A673 (cell line): ENCODE measurements at regions not wholly inside any gene's neighbourhood (a gene's known extent, or its start where the extent isn't known, plus 50 kb on each side); places are given as distances from the start of the nearest gene placed in this dataset.

Source experiments
- BruUV-seq: library from RNA; stranded (reverse); fragments of 400-500 nt; replicated peaks from 2 replicates; lab custom pipeline; 2021; lab: Mats Ljungman, UMichigan
- CTCF ChIA-PET: fragments of 300-600 bp; sonication (Branson Sonifier 250); formaldehyde crosslinking; loops from one replicate; lab custom pipeline; 2022; ENCODE audit warnings: antibody characterized with exemption; lab: Charles Lee
- POLR2A ChIA-PET: fragments of 300-600 bp; sonication (Branson Sonifier 250); formaldehyde crosslinking; loops from one replicate; lab custom pipeline; 2022; ENCODE audit warnings: antibody characterized with exemption; ENCODE audit not compliant: low non-redundant PET; lab: Charles Lee
- DNase-seq: peaks from one replicate; pipeline ENCODE4 v3.0.0-alpha.2; 2015; ENCODE audit warnings: low spot score
- H3K27ac ChIP-seq: fragments of 200-600 bp; sonication (generic); 2 replicates; pipeline ENCODE4 v1.5.1; 2016; ENCODE audit warnings: mixed run types, low read depth, mild to moderate bottlenecking, mixed read lengths, antibody characterized with exemption, low read length; ENCODE audit not compliant: poor library complexity, severe bottlenecking
- H3K27me3 ChIP-seq: fragments of 200-600 bp; sonication (generic); replicated peaks from 2 replicates; pipeline ENCODE4 v1.6.1; 2017; ENCODE audit warnings: mixed run types, low read depth, mild to moderate bottlenecking, mixed read lengths, antibody characterized with exemption, low read length; ENCODE audit not compliant: insufficient read depth, poor library complexity
- H3K36me3 ChIP-seq: fragments of 200-600 bp; sonication (generic); 2 replicates; pipeline ENCODE4 v1.6.1; 2016; ENCODE audit warnings: mixed run types, mild to moderate bottlenecking, mixed read lengths, antibody characterized with exemption, low read length; ENCODE audit not compliant: insufficient read depth, poor library complexity, severe bottlenecking
- H3K4me1 ChIP-seq: fragments of 200-600 bp; sonication (generic); 2 replicates; pipeline ENCODE4 v1.6.1; 2017; ENCODE audit warnings: mixed run types, mild to moderate bottlenecking, mixed read lengths, antibody characterized with exemption, low read length; ENCODE audit not compliant: insufficient read depth, poor library complexity, severe bottlenecking
- H3K4me3 ChIP-seq: fragments of 200-600 bp; sonication (generic); 2 replicates; pipeline ENCODE4 v1.5.1; 2016; ENCODE audit warnings: low read depth, mixed run types, mild to moderate bottlenecking, mixed read lengths, low read length; ENCODE audit not compliant: poor library complexity, severe bottlenecking
- H3K9me3 ChIP-seq: fragments of 200-600 bp; sonication (generic); 2 replicates; pipeline ENCODE4 v1.6.1; 2016; ENCODE audit warnings: mixed run types, low read depth, mild to moderate bottlenecking, mixed read lengths, antibody characterized with exemption, low read length; ENCODE audit not compliant: poor library complexity, severe bottlenecking
- EZH2 ChIP-seq: fragments of 200-600 bp; sonication (generic); IDR thresholded peaks from 2 replicates; pipeline ENCODE4 v1.6.1; 2017; ENCODE audit warnings: borderline replicate concordance, low read depth, mild to moderate bottlenecking, mixed read lengths, antibody characterized with exemption, low read length; ENCODE audit not compliant: poor library complexity, severe bottlenecking
- intact Hi-C: fragments of 100-400 bp; cut with micrococcal nuclease; formaldehyde crosslinking; loops from one replicate; pipeline ENCODE4 v1.10.0; 2022; ENCODE audit not compliant: unreplicated experiment
- TF ChIP-seq, protein P1 (sequence below): fragments of 300-800, 200-600 bp; sonication (generic); conservative IDR thresholded peaks from 2 replicates; pipeline ENCODE4 v1.5.1; 2017; ENCODE audit warnings: low read depth, mild to moderate bottlenecking, antibody characterized with exemption, low read length, moderate library complexity, mixed read lengths

DNA sequence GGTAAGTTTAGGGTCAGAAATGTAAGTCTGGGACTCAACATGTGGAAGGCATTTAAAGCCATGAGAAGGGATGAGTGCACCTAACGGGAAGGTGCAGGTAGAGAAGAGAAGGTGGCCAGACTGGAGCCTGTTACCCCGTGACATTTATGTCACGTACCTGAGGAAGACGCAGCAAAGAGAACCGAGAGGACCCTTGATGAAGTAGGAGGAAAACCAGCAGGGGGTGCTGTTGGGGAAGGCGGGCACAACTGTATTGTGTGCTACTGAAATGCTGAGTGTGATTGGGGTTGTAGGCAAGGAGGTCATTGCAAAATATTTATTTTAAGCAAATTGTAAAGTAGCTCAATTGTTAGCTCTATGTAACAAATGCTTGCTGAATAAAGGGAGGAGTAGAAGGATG, 338.2 kb upstream of the PRKCQ start:
- DNase-seq = peak; percentile 50

DNA sequence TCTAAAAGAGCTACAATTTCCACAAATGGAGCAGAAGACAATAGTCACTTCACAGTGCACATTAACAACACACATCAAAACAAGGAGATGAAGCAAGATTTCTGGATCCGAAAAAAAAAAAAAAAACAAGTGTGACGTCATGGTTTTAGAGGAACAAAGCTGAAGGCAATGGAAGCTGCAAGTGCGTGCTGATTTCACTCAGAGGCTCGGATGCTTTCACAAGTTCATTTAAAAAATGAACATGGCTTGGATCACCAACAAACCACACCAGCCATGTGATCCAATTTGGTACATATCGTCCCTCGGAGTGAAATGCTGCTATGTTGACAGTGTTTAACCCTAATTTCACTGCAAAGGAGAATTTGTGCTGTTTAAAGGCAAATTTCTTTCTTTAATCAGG, 337.0 kb upstream of the PRKCQ start:
- Histone ChIP-seq H3K27ac (no peak overlapping the region), H3K9me3 (no peaks in the 10 kb centered on the region), H3K27me3 (no peaks in the 10 kb centered on the region), H3K4me3 (no peak overlapping the region), H3K4me1 (peaks cover 11% of the 10 kb centered on the region), H3K36me3 (no peaks in the 10 kb centered on the region)
- BruUV-seq = no TSS peak
- POLR2A ChIA-PET = no interaction called here
- TF ChIP-seq, protein P1, sequence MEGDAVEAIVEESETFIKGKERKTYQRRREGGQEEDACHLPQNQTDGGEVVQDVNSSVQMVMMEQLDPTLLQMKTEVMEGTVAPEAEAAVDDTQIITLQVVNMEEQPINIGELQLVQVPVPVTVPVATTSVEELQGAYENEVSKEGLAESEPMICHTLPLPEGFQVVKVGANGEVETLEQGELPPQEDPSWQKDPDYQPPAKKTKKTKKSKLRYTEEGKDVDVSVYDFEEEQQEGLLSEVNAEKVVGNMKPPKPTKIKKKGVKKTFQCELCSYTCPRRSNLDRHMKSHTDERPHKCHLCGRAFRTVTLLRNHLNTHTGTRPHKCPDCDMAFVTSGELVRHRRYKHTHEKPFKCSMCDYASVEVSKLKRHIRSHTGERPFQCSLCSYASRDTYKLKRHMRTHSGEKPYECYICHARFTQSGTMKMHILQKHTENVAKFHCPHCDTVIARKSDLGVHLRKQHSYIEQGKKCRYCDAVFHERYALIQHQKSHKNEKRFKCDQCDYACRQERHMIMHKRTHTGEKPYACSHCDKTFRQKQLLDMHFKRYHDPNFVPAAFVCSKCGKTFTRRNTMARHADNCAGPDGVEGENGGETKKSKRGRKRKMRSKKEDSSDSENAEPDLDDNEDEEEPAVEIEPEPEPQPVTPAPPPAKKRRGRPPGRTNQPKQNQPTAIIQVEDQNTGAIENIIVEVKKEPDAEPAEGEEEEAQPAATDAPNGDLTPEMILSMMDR = no peak
- no peak for TF ChIP-seq EZH2
- no peak for DNase-seq
- CTCF ChIA-PET = no interaction called here
- intact Hi-C loops = loop anchor here (5.0 to 10.0 kb wide), 3 partner anchors 132 to 240 kb away; no protein-coding TSS in a partner anchor

More for the DNA sequence above, 338.2 kb upstream of the PRKCQ start:
- no peak overlapping the region for H3K4me3 ChIP-seq
- no TSS peak for BruUV-seq
- intact Hi-C loops = loop anchor here (5.0 to 10.0 kb wide), 3 partner anchors 134 to 241 kb away; no protein-coding TSS in a partner anchor
- ChIA-PET CTCF (interaction anchor here (0.5 kb wide), 1 partner anchor 97 kb away, joined by 3 read pairs; no protein-coding TSS in a partner anchor), POLR2A (no interaction called here)
- no peaks in the 10 kb centered on the region for H3K27me3 ChIP-seq
- H3K36me3 ChIP-seq = no peaks in the 10 kb centered on the region
- no peaks in the 10 kb centered on the region for H3K9me3 ChIP-seq
- TF ChIP-seq, protein P1 = peak; percentile 61
- TF ChIP-seq EZH2 = no peak
- peaks cover 1% of the 10 kb centered on the region for H3K4me1 ChIP-seq
- no peak overlapping the region for H3K27ac ChIP-seq

DNA sequence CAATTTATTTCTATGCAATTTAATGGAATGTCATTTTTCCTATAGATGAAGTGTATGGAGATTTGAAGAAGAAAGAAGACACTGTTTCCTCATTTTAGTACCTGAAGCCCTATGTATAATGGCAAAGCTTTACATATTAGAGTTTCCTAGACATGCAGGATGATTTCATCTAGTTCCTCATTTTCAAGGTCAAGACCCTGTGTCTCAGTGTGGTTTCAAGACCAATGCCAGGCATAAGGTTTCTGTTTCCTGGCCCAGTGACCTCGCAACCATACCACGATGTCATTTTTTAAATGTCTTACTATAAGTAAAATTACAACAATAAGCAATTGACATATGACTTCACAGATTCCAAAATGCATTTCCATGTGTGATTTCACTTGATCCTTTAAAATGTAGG, 336.5 kb upstream of the PRKCQ start:
- POLR2A ChIA-PET = no interaction called here
- TF ChIP-seq EZH2 = no peak
- no peak overlapping the region for H3K27ac ChIP-seq
- no peaks in the 10 kb centered on the region for H3K27me3 ChIP-seq
- DNase-seq = no peak
- intact Hi-C loops = loop anchor here (5.0 to 10.0 kb wide), 3 partner anchors 132 to 239 kb away; no protein-coding TSS in a partner anchor
- no TSS peak for BruUV-seq
- H3K4me3 ChIP-seq = no peak overlapping the region
- H3K9me3 ChIP-seq = no peaks in the 10 kb centered on the region
- H3K36me3 ChIP-seq = no peaks in the 10 kb centered on the region
- peaks cover 17% of the 10 kb centered on the region for H3K4me1 ChIP-seq
- CTCF ChIA-PET = interaction anchor here (0.5 kb wide), 1 partner anchor 494 kb away, joined by 3 read pairs; the partner anchor contains the start of gene SFMBT2

DNA sequence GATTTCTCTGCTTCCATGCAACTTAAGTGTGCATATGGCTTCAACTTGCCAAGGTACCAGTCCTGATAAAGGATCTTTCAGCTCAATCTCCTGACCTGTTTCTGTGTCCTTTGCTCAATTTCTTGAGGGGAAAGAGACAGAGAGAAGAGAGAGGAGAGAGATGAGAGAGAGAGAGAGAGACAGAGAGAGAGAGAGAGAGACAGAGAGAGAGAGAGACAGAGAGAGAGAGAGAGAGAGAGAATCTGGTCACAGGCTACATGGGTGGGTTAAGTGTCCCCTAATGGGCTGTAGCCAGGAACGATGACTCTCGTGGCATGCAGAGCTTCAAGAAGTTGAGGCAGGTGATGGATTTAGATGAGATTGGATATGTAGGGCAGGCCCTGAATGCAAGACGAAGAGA, 335.2 kb upstream of the PRKCQ start:
- Histone ChIP-seq H3K27ac (no peak overlapping the region), H3K9me3 (no peaks in the 10 kb centered on the region), H3K27me3 (no peaks in the 10 kb centered on the region), H3K36me3 (no peaks in the 10 kb centered on the region), H3K4me1 (peaks cover 18% of the 10 kb centered on the region), H3K4me3 (no peak overlapping the region)
- ChIA-PET CTCF (no interaction called here), POLR2A (no interaction called here)
- intact Hi-C loops = loop anchor here (5.0 to 10.0 kb wide), 3 partner anchors 131 to 238 kb away; no protein-coding TSS in a partner anchor
- TF ChIP-seq EZH2 = no peak
- TF ChIP-seq, protein P1 = no peak
- DNase-seq = no peak
- BruUV-seq = no TSS peak
